HepG2 (cell line): ENCODE measurements at regions not wholly inside any gene's neighbourhood (a gene's known extent, or its start where the extent isn't known, plus 50 kb on each side); places are given as distances from the start of the nearest gene placed in this dataset.

ENCODE experiments used
- ATAC-seq: fragments of 200-7000 bp; cut with Tn5 transposase; 3 replicates; pipeline ENCODE4 v1.9.1; 2020; ENCODE audit warnings: mild to moderate bottlenecking, moderate library complexity
- BruUV-seq: library from RNA; stranded (reverse); fragments of 400-500 nt; replicated peaks from 2 replicates; lab custom pipeline; 2021; lab: Mats Ljungman, UMichigan
- CTCF ChIA-PET: fragments of 300-600 bp; formaldehyde crosslinking; extraction: SDS; loops from one replicate; lab custom pipeline; 2021; ENCODE audit warnings: low total read pairs, inconsistent platforms, low intra/inter-chr PET ratio; lab: Yijun Ruan, JAX
- POLR2A ChIA-PET: fragments of 350-600 bp; sonication (Branson Sonifier 250); formaldehyde crosslinking; loops from one replicate; lab custom pipeline; 2020; ENCODE audit warnings: antibody characterized with exemption, inconsistent platforms; lab: Yijun Ruan, JAX
- DNase-seq: peaks from one replicate; pipeline ENCODE4 v3.0.0-alpha.2; 2015; ENCODE audit warnings: low spot score
- FAIRE-seq: peaks from 3 replicates; lab custom pipeline; 2011; peaks lifted over from hg19 to GRCh38; lab: Jason Lieb, UNC
- H2AFZ ChIP-seq: one replicate; pipeline ENCODE4 v1.6.1; 2011; ENCODE audit warnings: low read length, inconsistent platforms
- H3K27ac ChIP-seq: fragments of 300-600 bp; 3 replicates; pipeline ENCODE4 v1.8.0; 2011; ENCODE audit warnings: mixed run types, mild to moderate bottlenecking, mixed read lengths, low read length, inconsistent platforms; ENCODE audit not compliant: insufficient read depth; ENCODE audit errors: extremely low read length
- H3K27me3 ChIP-seq, 2 experiments: fragments of 200-600 bp in 1 of 2; 2 replicates in 1 of 2; 3 replicates in 1 of 2; pipeline versions ENCODE4 v1.6.0 to v1.8.0; 2011; ENCODE audit warnings: low read length in 2 of 2, mild to moderate bottlenecking in 2 of 2, moderate library complexity in 2 of 2, inconsistent platforms in 1 of 2; ENCODE audit not compliant: insufficient read depth in 2 of 2, control insufficient read depth in 1 of 2
- H3K36me3 ChIP-seq, 2 experiments: fragments of 200-600 bp in 1 of 2; replicated peaks in 1 of 2; 2 replicates in 1 of 2; 3 replicates in 1 of 2; pipeline versions ENCODE4 v1.5.1 to v1.8.0; 2011; ENCODE audit warnings: low read length in 2 of 2, inconsistent platforms in 1 of 2; ENCODE audit not compliant: insufficient read depth in 2 of 2, control insufficient read depth in 1 of 2
- H3K4me1 ChIP-seq: 2 replicates; pipeline ENCODE4 v1.5.1; 2012; ENCODE audit warnings: low read length, inconsistent platforms; ENCODE audit not compliant: insufficient read depth
- H3K4me2 ChIP-seq: 2 replicates; pipeline ENCODE4 v1.6.0; 2011; ENCODE audit warnings: low read depth, low read length, inconsistent platforms
- H3K4me3 ChIP-seq, 3 experiments: fragments of 200-600 bp in 1 of 3; sonication (generic), shearing (Covaris generic) in 1 of 3; replicated peaks in 1 of 3; 2 replicates each; pipeline ENCODE4 v1.5.1; 2011 to 2016; ENCODE audit warnings: low read length in 3 of 3, inconsistent platforms in 2 of 3, low read depth in 2 of 3, mild to moderate bottlenecking in 2 of 3, control low read depth in 1 of 3, mixed read lengths in 1 of 3; ENCODE audit not compliant: insufficient read depth in 1 of 3
- H3K79me2 ChIP-seq: one replicate; pipeline ENCODE4 v1.6.1; 2011; ENCODE audit warnings: low read length, inconsistent platforms; ENCODE audit not compliant: insufficient read depth
- H3K9ac ChIP-seq: 2 replicates; pipeline ENCODE4 v1.6.0; 2011; ENCODE audit warnings: mild to moderate bottlenecking, low read depth, low read length, inconsistent platforms; ENCODE audit not compliant: insufficient read depth
- H3K9me3 ChIP-seq: 2 replicates; pipeline ENCODE4 v1.5.1; 2012; ENCODE audit warnings: mild to moderate bottlenecking, low read length
- H4K20me1 ChIP-seq: 2 replicates; pipeline ENCODE4 v1.6.0; 2011; ENCODE audit warnings: inconsistent platforms, mild to moderate bottlenecking, low read length, moderate library complexity; ENCODE audit not compliant: insufficient read depth
- AKAP8 ChIP-seq: sonication (generic); formaldehyde crosslinking; IDR thresholded peaks from 2 replicates; pipeline ENCODE4 v1.5.1; 2020; ENCODE audit warnings: mild to moderate bottlenecking, missing genetic modification reagents
- ATF6 ChIP-seq: sonication (generic); formaldehyde crosslinking; conservative IDR thresholded peaks from 2 replicates; pipeline ENCODE4 v1.4.0; 2020; ENCODE audit warnings: missing genetic modification reagents
- CREB1 ChIP-seq, 2 experiments: fragments of 450-650 bp in 1 of 2; IDR thresholded peaks; 2 replicates each; pipeline ENCODE4 v1.6.1; 2016 to 2017; ENCODE audit warnings: control low read depth in 1 of 2, mild to moderate bottlenecking in 1 of 2, missing compliant biosample characterization in 1 of 2, missing genetic modification characterization in 1 of 2
- GLI4 ChIP-seq: sonication (generic); formaldehyde crosslinking; IDR thresholded peaks from 2 replicates; pipeline ENCODE4 v1.5.1; 2020; ENCODE audit warnings: missing genetic modification reagents, mild to moderate bottlenecking, moderate library complexity, borderline replicate concordance
- KDM1A ChIP-seq: IDR thresholded peaks from 2 replicates; pipeline ENCODE4 v1.6.1; 2016; ENCODE audit warnings: missing compliant biosample characterization
- MIER3 ChIP-seq: IDR thresholded peaks from 2 replicates; pipeline ENCODE4 v1.6.1; 2016; ENCODE audit warnings: missing compliant biosample characterization, borderline replicate concordance
- MYPOP ChIP-seq: sonication (generic); formaldehyde crosslinking; IDR thresholded peaks from 2 replicates; pipeline ENCODE4 v1.8.1; 2023; ENCODE audit warnings: mild to moderate bottlenecking, moderate library complexity, missing genetic modification reagents
- SNAPC2 ChIP-seq: sonication (generic); formaldehyde crosslinking; IDR thresholded peaks from 2 replicates; pipeline ENCODE4 v1.8.1; 2022; ENCODE audit warnings: mild to moderate bottlenecking, missing genetic modification reagents
- YEATS2 ChIP-seq: sonication (generic); formaldehyde crosslinking; IDR thresholded peaks from 2 replicates; pipeline ENCODE4 v1.4.0; 2020; ENCODE audit warnings: missing genetic modification reagents, borderline replicate concordance
- ZMAT5 ChIP-seq: sonication (generic); formaldehyde crosslinking; IDR thresholded peaks from 2 replicates; pipeline ENCODE4 v1.5.0; 2020; ENCODE audit warnings: mild to moderate bottlenecking, low read depth, missing genetic modification reagents, borderline replicate concordance
- ZNF121 ChIP-seq: sonication (generic); formaldehyde crosslinking; IDR thresholded peaks from 2 replicates; pipeline ENCODE4 v1.5.0; 2020; ENCODE audit warnings: mild to moderate bottlenecking, missing genetic modification reagents
- ZNF281 ChIP-seq: sonication (generic); formaldehyde crosslinking; IDR thresholded peaks from 2 replicates; pipeline ENCODE4 v1.4.0; 2020; ENCODE audit warnings: missing genetic modification reagents, borderline replicate concordance
- ZNF510 ChIP-seq: sonication (generic); formaldehyde crosslinking; IDR thresholded peaks from 2 replicates; pipeline ENCODE4 v1.4.0; 2020; ENCODE audit warnings: low read depth, mild to moderate bottlenecking, missing genetic modification reagents
- ZNF709 ChIP-seq: sonication (generic); formaldehyde crosslinking; IDR thresholded peaks from 2 replicates; pipeline ENCODE4 v1.5.0; 2020; ENCODE audit warnings: mild to moderate bottlenecking, missing genetic modification reagents
- ZNF775 ChIP-seq: sonication (generic); formaldehyde crosslinking; IDR thresholded peaks from 2 replicates; pipeline ENCODE4 v1.4.0; 2020; ENCODE audit warnings: missing genetic modification reagents, mild to moderate bottlenecking, moderate library complexity, borderline replicate concordance
- ZNF816 ChIP-seq: sonication (generic); formaldehyde crosslinking; IDR thresholded peaks from 2 replicates; pipeline ENCODE4 v1.8.0; 2022; ENCODE audit warnings: missing genetic modification reagents, mild to moderate bottlenecking, borderline replicate concordance
- in situ Hi-C: cut with HindIII; loops from 2 replicates; pipeline ENCODE4 v1.10.0; 2017; ENCODE audit warnings: low pct_unique_long_range_greater_than_20kb; ENCODE audit not compliant: extremely low pct_ligation_motif_present
- intact Hi-C: fragments of 100-400 bp; cut with micrococcal nuclease; formaldehyde crosslinking; loops from one replicate; pipeline ENCODE4 v1.10.0; 2022; ENCODE audit not compliant: unreplicated experiment

GRCh38 chr1:195962051-195962450 lies 646.2 kb downstream of the KCNT2 start:
- Histone ChIP-seq H4K20me1 (no peaks in the 10 kb centered on the region), H3K9ac (no peak overlapping the region), H3K27ac (no peak overlapping the region), H3K4me1 (no peaks in the 10 kb centered on the region), H3K4me2 (no peak overlapping the region), H2AFZ (no peak overlapping the region), H3K36me3 (no peaks in the 10 kb centered on the region), H3K27me3 (no peaks in the 10 kb centered on the region), H3K79me2 (no peaks in the 10 kb centered on the region)
- ATAC-seq (no peak), FAIRE-seq (no peak), DNase-seq (no peak)
- no TSS peak for BruUV-seq
- intact Hi-C loops, result no loop called here
- in situ Hi-C loops, result no loop called here
- POLR2A ChIA-PET, result no interaction called here
- TF ChIP-seq ZMAT5, result no peak
- TF ChIP-seq ZNF709, result no peak
- TF ChIP-seq ATF6 (CRISPR knock-in tag), result no peak
- TF ChIP-seq KDM1A (CRISPR knock-in tag), result no peak
- no peak for TF ChIP-seq SNAPC2
- TF ChIP-seq MIER3, result no peak
- no peak for TF ChIP-seq CREB1 (IDR thresholded peaks at IDR 0.05)
- TF ChIP-seq CREB1 (CRISPR knock-in tag; IDR thresholded peaks at IDR 0.05), result no peak
- no peak for TF ChIP-seq ZNF816 (CRISPR knock-in tag)
- TF ChIP-seq ZNF775 (CRISPR knock-in tag), result no peak
- no peak for TF ChIP-seq YEATS2 (CRISPR knock-in tag)
- TF ChIP-seq ZNF510 (CRISPR knock-in tag), result no peak
- no peak for TF ChIP-seq MYPOP
- TF ChIP-seq ZNF281 (CRISPR knock-in tag), result no peak
- TF ChIP-seq GLI4 (CRISPR knock-in tag), result no peak
- TF ChIP-seq ZNF121 (CRISPR knock-in tag), result no peak
- no peak for TF ChIP-seq AKAP8 (CRISPR knock-in tag)
- TF ChIP-seq, all 625 proteins: peak for 0
- CTCF ChIA-PET, result no interaction called here
- Histone ChIP-seq H3K9me3 (no peaks in the 10 kb centered on the region), H3K4me3 (no peak overlapping the region)
